ENCODE measurements at regions not wholly inside any gene's neighbourhood (a gene's known extent, or its start where the extent isn't known, plus 50 kb on each side); places are given as distances from the start of the nearest gene placed in this dataset.

DNA sequence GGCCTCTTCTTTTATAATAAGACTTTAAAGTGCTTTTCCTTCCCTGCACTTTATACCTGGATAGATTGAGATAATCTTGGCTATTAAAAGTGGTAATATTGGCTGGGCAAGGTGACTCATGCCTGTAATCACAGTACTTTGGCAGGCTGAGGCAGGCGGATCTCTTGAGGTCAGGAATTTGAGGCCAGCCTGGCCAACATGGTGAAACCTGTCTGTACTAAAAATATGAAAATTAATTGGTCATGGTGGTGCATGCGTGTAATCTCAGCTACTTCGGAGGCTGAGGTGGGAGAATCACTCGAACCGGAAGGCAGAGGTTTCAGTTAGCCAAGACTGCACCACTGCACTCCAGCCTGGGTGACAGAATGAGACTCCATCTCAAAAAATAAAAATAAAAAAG lies 197.1 kb upstream of the RGS17 start:
- CTCF ChIA-PET: no interaction called here
- H3K4me1 ChIP-seq (ENCODE audit: control insufficient read depth, insufficient read depth, low read length): no peaks in the 10 kb centered on the region
- POLR2A ChIA-PET (ENCODE audit: unreplicated experiment): no interaction called here

More for the DNA sequence above, 197.1 kb upstream of the RGS17 start:
- no peak overlapping the region for H4K8ac ChIP-seq (ENCODE audit: low read depth in 2 of 2, low read length in 2 of 2)
- H2BK15ac ChIP-seq (ENCODE audit: low read depth, low read length): no peak overlapping the region
- H3K56ac ChIP-seq (ENCODE audit: extremely low read depth, insufficient read depth, low read length): no peak overlapping the region
- no peak overlapping the region for H2AK5ac ChIP-seq (ENCODE audit: low read depth, low read length)
- no TSS peak for BruUV-seq (replicated peaks)
- no peak for DNase-seq
- in situ Hi-C loops (cut with MboI; ENCODE audit: low sequenced_read_pairs) (no loop called here), dilution Hi-C loops (cut with HindIII; ENCODE audit: low sequenced_read_pairs, unreplicated experiment) (no loop called here), intact Hi-C loops (cut with micrococcal nuclease) (no loop called here)
- no peak overlapping the region for H2AFZ ChIP-seq (replicated peaks; ENCODE audit: low read length, poor library complexity)
- H2BK5ac ChIP-seq (ENCODE audit: low read depth, low read length, poor library complexity, severe bottlenecking): no peak overlapping the region
- H3K27ac ChIP-seq (ENCODE audit: insufficient read depth, low read length): no peak overlapping the region
- no peak overlapping the region for H3K14ac ChIP-seq (replicated peaks; ENCODE audit: low read depth, low read length)
- no peak overlapping the region for H4K91ac ChIP-seq (ENCODE audit: insufficient read depth, low read depth, low read length)
- H3K9me3 ChIP-seq (ENCODE audit: control insufficient read depth, insufficient read depth, low read length): no peaks in the 10 kb centered on the region
- H3K18ac ChIP-seq (ENCODE audit: low read depth, low read length): no peak overlapping the region
- H3K4me3 ChIP-seq (ENCODE audit: insufficient read depth, low read depth, low read length): no peak overlapping the region
- H3K36me3 ChIP-seq (ENCODE audit: control insufficient read depth, insufficient read depth, low read length): no peaks in the 10 kb centered on the region
- ATAC-seq (ENCODE audit: low read depth): no peak
- H3K23ac ChIP-seq (ENCODE audit: low read depth, low read length): no peak overlapping the region
- H3K9me1 ChIP-seq (ENCODE audit: insufficient read depth, low read length): no peaks in the 10 kb centered on the region
- TF ChIP-seq SMC3 (IDR thresholded peaks at IDR 0.05; ENCODE audit: low read depth, low read length) (no peak), BHLHE40 (IDR thresholded peaks at IDR 0.05; ENCODE audit: low read depth, low read length) (no peak), RCOR1 (IDR thresholded peaks at IDR 0.05; ENCODE audit: insufficient replicate concordance, low read length) (no peak), CEBPB (IDR thresholded peaks at IDR 0.05; ENCODE audit: low read depth, low read length) (no peak), MAZ (IDR thresholded peaks at IDR 0.05; ENCODE audit: borderline replicate concordance, low read depth, low read length) (no peak), MXI1 (IDR thresholded peaks at IDR 0.05; ENCODE audit: borderline replicate concordance, low read depth, low read length) (no peak), RFX5 (IDR thresholded peaks at IDR 0.05; ENCODE audit: low read depth, low read length) (no peak), NFE2L2 (IDR thresholded peaks at IDR 0.05; ENCODE audit: low read depth, low read length) (no peak), FOS (IDR thresholded peaks at IDR 0.05; ENCODE audit: low read depth, low read length) (no peak), CHD1 (IDR thresholded peaks at IDR 0.05; ENCODE audit: low read depth, low read length) (no peak), MAFK (IDR thresholded peaks at IDR 0.05; ENCODE audit: low read depth, low read length) (no peak), POLR2A (IDR thresholded peaks at IDR 0.05; ENCODE audit: low read depth, low read length) (no peak)
- TF ChIP-seq, protein P1, sequence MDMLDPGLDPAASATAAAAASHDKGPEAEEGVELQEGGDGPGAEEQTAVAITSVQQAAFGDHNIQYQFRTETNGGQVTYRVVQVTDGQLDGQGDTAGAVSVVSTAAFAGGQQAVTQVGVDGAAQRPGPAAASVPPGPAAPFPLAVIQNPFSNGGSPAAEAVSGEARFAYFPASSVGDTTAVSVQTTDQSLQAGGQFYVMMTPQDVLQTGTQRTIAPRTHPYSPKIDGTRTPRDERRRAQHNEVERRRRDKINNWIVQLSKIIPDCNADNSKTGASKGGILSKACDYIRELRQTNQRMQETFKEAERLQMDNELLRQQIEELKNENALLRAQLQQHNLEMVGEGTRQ (IDR thresholded peaks at IDR 0.05; ENCODE audit: low read depth, low read length): no peak
- 59% methylated on average over 3 of the region's 5 CpGs; no CpG with 5 or more reads in 1 of the 2 experiments for WGBS, 2 experiments (ENCODE audit: extremely low coverage in 2 of 2, insufficient read length in 1 of 2)
- H3K9ac ChIP-seq (ENCODE audit: low read depth, low read length): no peak overlapping the region
- no peak overlapping the region for H3K4ac ChIP-seq (ENCODE audit: low read depth, low read length)
- H3K27me3 ChIP-seq (ENCODE audit: control insufficient read depth, insufficient read depth, low read length): no peaks in the 10 kb centered on the region
- H2BK20ac ChIP-seq (ENCODE audit: low read depth, low read length): no peak overlapping the region
- H3K79me1 ChIP-seq (ENCODE audit: low read depth in 1 of 2, low read length in 2 of 2): no peaks in the 10 kb centered on the region
- no peak overlapping the region for H3K4me2 ChIP-seq (ENCODE audit: low read depth, low read length)
- no peak overlapping the region for H2AK9ac ChIP-seq (replicated peaks; ENCODE audit: low read depth, low read length, poor library complexity)
- no peak overlapping the region for H2BK120ac ChIP-seq (ENCODE audit: low read depth, low read length)
- H4K20me1 ChIP-seq (ENCODE audit: insufficient read depth, low read length): no peaks in the 10 kb centered on the region
- H4K5ac ChIP-seq (ENCODE audit: low read depth, low read length): no peak overlapping the region
